ENCODE measurements at regions not wholly inside any gene's neighbourhood (a gene's known extent, or its start where the extent isn't known, plus 50 kb on each side); places are given as distances from the start of the nearest gene placed in this dataset.

DNA sequence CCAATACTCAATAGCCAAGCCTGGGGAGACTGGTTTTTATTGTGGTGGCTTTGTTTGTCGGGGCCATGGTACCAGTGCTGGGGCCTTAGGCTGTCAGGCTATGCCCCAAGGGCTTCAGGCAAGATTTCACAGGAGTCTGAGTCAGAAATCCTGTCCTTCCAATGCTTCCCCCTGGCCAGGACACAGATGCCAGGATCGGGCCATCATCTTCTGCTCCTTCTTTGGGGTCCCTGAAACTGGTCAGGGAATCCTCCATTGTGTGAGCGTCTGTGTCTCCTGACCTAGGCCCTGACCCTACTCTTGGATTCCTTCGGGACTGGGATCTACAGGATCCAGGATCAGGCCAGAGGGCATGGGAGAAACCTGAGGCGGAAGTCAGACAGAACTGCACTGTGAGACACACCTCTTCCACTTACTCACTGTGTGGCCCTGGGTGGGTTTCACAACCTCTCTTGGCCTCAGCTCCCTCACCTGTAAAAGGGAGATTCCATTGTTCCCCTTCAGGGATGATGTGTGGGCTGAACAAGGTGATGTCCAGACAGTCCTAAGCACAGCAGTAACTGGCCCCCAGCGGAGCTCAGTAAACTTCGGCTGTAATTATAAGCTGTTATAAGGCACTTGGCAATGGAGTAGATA, 292.7 kb downstream of the UACA start:
- peaks cover 47% of the 10 kb centered on the region for H3K27me3 Mint-ChIP-seq (ENCODE audit: insufficient read depth)
- H3K4me3 Mint-ChIP-seq, result no peak overlapping the region
- no peaks in the 10 kb centered on the region for H3K9me3 Mint-ChIP-seq
- H3K27ac Mint-ChIP-seq, result no peak overlapping the region
- no peak for DNase-seq
- TF ChIP-seq CTCF (IDR thresholded peaks at IDR 0.05), result no peak
- peaks cover 11% of the 10 kb centered on the region for H3K4me1 Mint-ChIP-seq (ENCODE audit: low read depth)
- H3K36me3 Mint-ChIP-seq (ENCODE audit: low read depth), result no peaks in the 10 kb centered on the region

DNA sequence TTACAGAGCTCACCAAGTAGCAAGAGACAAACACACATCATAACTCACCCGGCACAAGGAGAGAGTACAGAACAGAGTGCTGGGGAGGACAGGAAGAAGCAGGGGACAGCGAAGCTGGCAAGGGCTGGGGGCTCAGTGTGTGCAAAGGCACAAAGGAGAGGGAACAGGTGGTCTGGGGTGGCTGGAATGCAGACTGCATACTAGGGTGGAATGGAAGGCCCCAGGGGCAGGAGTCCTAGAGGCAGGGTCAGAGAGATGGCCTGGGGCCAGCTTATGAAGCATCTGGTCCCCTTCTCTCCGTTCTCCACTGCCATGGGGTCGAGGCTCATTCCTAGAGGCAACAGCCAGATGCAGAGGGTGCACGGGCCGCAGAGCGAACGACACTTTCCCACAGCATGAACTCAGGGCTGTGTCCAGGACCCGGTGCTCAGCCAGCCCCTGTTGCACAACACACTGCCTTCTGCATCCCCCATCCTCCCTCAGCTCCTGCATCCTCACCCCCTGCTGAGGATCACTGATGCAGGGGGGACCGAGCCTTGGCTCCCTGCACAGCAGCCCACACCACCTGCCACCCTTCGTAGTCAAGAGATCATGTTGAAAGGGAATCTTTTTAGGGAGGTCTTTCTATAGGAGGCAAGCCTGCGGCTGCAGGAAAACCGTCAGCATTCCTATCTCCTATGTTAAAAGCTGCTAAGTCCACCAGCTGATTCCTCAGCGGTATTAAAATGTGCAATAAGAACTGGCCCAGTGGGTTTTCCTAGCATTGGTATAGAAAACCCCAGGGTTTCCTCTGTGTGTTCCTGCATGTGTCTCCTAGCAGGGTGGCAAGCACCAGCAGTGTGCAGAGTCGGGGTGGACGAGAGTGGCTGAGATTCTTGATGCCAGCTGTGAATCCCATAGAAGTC, 293.5 kb downstream of the UACA start:
- TF ChIP-seq CTCF (IDR thresholded peaks at IDR 0.05), result no peak
- Mint-ChIP-seq H3K4me1 (ENCODE audit: low read depth) (peaks cover 3% of the 10 kb centered on the region), H3K27ac (no peak overlapping the region), H3K36me3 (ENCODE audit: low read depth) (no peaks in the 10 kb centered on the region), H3K4me3 (no peak overlapping the region), H3K9me3 (no peaks in the 10 kb centered on the region), H3K27me3 (ENCODE audit: insufficient read depth) (peaks cover 53% of the 10 kb centered on the region)
- no peak for DNase-seq

DNA sequence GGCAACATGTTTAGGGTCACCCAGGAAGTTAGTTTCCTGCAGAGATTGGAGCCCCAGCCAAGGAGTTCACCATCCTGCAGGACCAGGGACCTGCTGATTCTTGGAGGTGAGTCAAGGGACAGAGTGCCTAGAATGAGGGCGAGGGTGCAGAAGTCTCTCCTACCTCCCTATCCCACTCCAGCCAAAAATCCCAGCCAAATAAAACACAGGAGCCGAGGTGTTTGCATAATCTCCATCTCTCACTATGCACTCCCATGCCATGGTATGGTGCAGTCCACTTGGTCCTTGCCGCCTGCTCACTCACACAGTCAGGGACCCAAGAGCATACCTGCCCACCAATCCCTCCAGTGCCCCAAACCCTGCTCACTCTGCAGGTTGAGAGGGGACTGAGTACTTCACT, 294.2 kb downstream of the UACA start:
- TF ChIP-seq CTCF (IDR thresholded peaks at IDR 0.05), result no peak
- no peak for DNase-seq
- Mint-ChIP-seq H3K27me3 (ENCODE audit: insufficient read depth) (peaks cover 52% of the 10 kb centered on the region), H3K27ac (no peak overlapping the region), H3K4me3 (no peak overlapping the region), H3K36me3 (ENCODE audit: low read depth) (no peaks in the 10 kb centered on the region), H3K9me3 (no peaks in the 10 kb centered on the region), H3K4me1 (ENCODE audit: low read depth) (no peaks in the 10 kb centered on the region)

DNA sequence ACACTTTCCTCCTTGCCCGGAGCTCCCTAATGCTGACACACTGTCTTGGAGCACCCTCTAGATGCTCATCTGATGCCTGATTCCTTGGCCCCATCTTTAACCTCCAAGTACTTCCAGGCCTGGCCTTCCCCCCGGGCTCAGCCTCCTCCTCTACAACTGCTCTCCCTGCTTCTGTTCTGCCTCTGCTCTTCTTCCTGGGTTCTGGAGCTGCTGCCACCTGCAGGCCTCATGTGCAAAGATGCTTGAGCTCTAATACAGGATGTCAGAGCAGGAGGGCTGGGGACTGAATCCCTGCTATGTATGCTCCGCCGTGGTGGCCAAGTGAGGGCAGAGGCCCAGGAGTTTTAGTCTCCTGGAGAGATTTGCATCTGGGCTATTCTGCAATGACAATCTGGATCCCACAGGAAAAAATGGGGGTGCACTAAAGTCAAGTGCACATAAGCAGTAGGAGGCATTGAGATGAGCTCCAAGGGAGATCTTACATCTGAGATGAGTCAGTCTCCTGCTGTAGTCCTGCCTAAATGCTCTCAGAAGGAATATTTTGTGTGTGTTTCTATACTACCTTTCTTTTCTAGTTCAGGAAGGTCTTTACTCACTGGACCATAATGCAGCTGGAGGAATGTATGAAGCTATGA, 296.3 kb downstream of the UACA start:
- H3K4me1 Mint-ChIP-seq (ENCODE audit: low read depth), result no peaks in the 10 kb centered on the region
- no peak overlapping the region for H3K27ac Mint-ChIP-seq

DNA sequence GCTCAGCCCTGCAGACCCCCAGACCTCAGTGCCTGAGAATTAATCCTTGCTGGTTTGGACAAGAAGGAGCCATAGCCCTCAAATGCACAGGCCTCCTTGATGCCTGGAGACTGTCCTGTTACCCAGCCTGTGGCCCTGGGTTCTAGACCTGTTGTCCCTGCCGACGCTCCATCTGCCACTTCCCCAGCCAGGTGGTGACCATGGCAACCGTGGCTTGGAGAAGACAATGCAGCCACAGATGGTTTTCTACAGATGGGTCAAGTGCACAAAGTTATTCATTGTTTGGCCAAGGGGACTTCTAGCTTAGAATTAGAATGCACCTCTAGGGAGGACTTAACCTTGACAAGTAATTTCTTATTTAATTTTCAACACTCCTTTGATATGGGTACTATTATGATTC, 297.1 kb downstream of the UACA start:
- H3K4me1 Mint-ChIP-seq (ENCODE audit: low read depth), result no peaks in the 10 kb centered on the region
- H3K36me3 Mint-ChIP-seq (ENCODE audit: low read depth), result no peaks in the 10 kb centered on the region
- peaks cover 41% of the 10 kb centered on the region for H3K27me3 Mint-ChIP-seq (ENCODE audit: insufficient read depth)
- no peak for DNase-seq
- TF ChIP-seq CTCF (IDR thresholded peaks at IDR 0.05), result no peak
- no peaks in the 10 kb centered on the region for H3K9me3 Mint-ChIP-seq
- H3K27ac Mint-ChIP-seq, result no peak overlapping the region
- no peak overlapping the region for H3K4me3 Mint-ChIP-seq

More for the DNA sequence above, 296.3 kb downstream of the UACA start:
- Mint-ChIP-seq H3K27me3 (ENCODE audit: insufficient read depth) (peaks cover 44% of the 10 kb centered on the region), H3K4me3 (no peak overlapping the region), H3K9me3 (no peaks in the 10 kb centered on the region), H3K36me3 (ENCODE audit: low read depth) (no peaks in the 10 kb centered on the region)
- peak; percentile 78 for TF ChIP-seq CTCF (IDR thresholded peaks at IDR 0.05)
- DNase-seq, result peak; percentile 52
